Stimulated activated CD4-positive, alpha-beta T cell treated with anti-CD3 and anti-CD28 coated beads, Interleukin-1b, Interleukin-23, amount 100 ng/mL, for 4 hours (primary cell): ENCODE measurements at regions not wholly inside any gene's neighbourhood (a gene's known extent, or its start where the extent isn't known, plus 50 kb on each side); places are given as distances from the start of the nearest gene placed in this dataset.
"Not testable (repeated sequence)": the region's sequence is repeated elsewhere in the genome, so short reads cannot be mapped to it uniquely, and the experiment has no call there.

Experiments used
- DNase-seq, 2 donors: peaks; one replicate each; pipeline ENCODE4 v3.0.0-alpha.2; 2020; ENCODE audit warnings: low read depth in 2 of 2

- no peak for DNase-seq
Measured at GRCh38 chr5:125081101-125081500, 334.7 kb upstream of the ZNF608 start.

GRCh38 chr5:125083981-125084380 lies 337.5 kb upstream of the ZNF608 start:
- DNase-seq = no peak

- no peak for DNase-seq
Measured at GRCh38 chr5:125085797-125086505, 339.5 kb upstream of the ZNF608 start.

GRCh38 chr5:125088522-125089105 lies 342.2 kb upstream of the ZNF608 start:
- DNase-seq = no peak

GRCh38 chr5:125092138-125092537 lies 345.7 kb upstream of the ZNF608 start:
- DNase-seq = not testable (repeated sequence)

- no peak for DNase-seq
Measured at GRCh38 chr5:125093776-125094175, 347.3 kb upstream of the ZNF608 start.

GRCh38 chr5:125100342-125100741 lies 353.9 kb upstream of the ZNF608 start:
- no peak for DNase-seq

- DNase-seq = no peak
Measured at GRCh38 chr5:125100951-125101350, 354.5 kb upstream of the ZNF608 start.

- no peak for DNase-seq
Measured at GRCh38 chr5:125103459-125103858, 357.0 kb upstream of the ZNF608 start.

GRCh38 chr5:125106271-125106670 lies 359.8 kb upstream of the ZNF608 start:
- DNase-seq = no peak

- no peak for DNase-seq
Measured at GRCh38 chr5:125106881-125107280, 360.4 kb upstream of the ZNF608 start.

- no peak for DNase-seq
Measured at GRCh38 chr5:125109293-125109692, 362.9 kb upstream of the ZNF608 start.

- no peak for DNase-seq
Measured at GRCh38 chr5:125109816-125110215, 363.4 kb upstream of the ZNF608 start.

GRCh38 chr5:125112196-125112595 lies 365.8 kb upstream of the ZNF608 start:
- DNase-seq = no peak

GRCh38 chr5:125113328-125113727 lies 366.9 kb upstream of the ZNF608 start:
- no peak for DNase-seq

- no peak for DNase-seq
Measured at GRCh38 chr5:125115195-125115525, 368.7 kb upstream of the ZNF608 start.

- no peak for DNase-seq
Measured at GRCh38 chr5:125117566-125117965, 371.1 kb upstream of the ZNF608 start.

- no peak for DNase-seq
Measured at GRCh38 chr5:125120012-125120411, 373.6 kb upstream of the ZNF608 start.

- DNase-seq = no peak
Measured at GRCh38 chr5:125125031-125125823, 378.8 kb upstream of the ZNF608 start.

- no peak for DNase-seq
Measured at GRCh38 chr5:125126050-125126449, 379.6 kb upstream of the ZNF608 start.

- DNase-seq = no peak
Measured at GRCh38 chr5:125129151-125129806, 382.8 kb upstream of the ZNF608 start.

- DNase-seq = no peak
Measured at GRCh38 chr5:125130591-125130990, 384.2 kb upstream of the ZNF608 start.
